ENCODE measurements at regions not wholly inside any gene's neighbourhood (a gene's known extent, or its start where the extent isn't known, plus 50 kb on each side); places are given as distances from the start of the nearest gene placed in this dataset.

GRCh38 chr2:150325656-150326314 lies 161.7 kb downstream of the RND3 start:
- TF ChIP-seq POLR2A (IDR thresholded peaks at IDR 0.05) (no peak), CTCF (IDR thresholded peaks at IDR 0.05) (no peak)
